ENCODE measurements at regions not wholly inside any gene's neighbourhood (a gene's known extent, or its start where the extent isn't known, plus 50 kb on each side); places are given as distances from the start of the nearest gene placed in this dataset.

GRCh38 chr7:54847921-54848320 is 88.9 kb upstream of the SEC61G start:
- H3K36me3 ChIP-seq (ENCODE audit: insufficient read depth, low read length), result no peaks in the 10 kb centered on the region

GRCh38 chr7:54856856-54857255 is 97.8 kb upstream of the SEC61G start:
- H3K36me3 ChIP-seq (ENCODE audit: insufficient read depth, low read length), result no peaks in the 10 kb centered on the region
- no peaks in the 10 kb centered on the region for H3F3A ChIP-seq (ENCODE audit: insufficient read depth, low read length)
- H3K27me3 ChIP-seq (ENCODE audit: insufficient read depth, low read length), result peaks cover 6% of the 10 kb centered on the region
- no peaks in the 10 kb centered on the region for H3K9me3 ChIP-seq (ENCODE audit: low read length)
- H3K79me2 ChIP-seq (ENCODE audit: insufficient read depth, low read length), result no peaks in the 10 kb centered on the region
- no peak overlapping the region for H3K4me2 ChIP-seq (ENCODE audit: low read length)
- no peak overlapping the region for H3K27ac ChIP-seq (ENCODE audit: low read depth, low read length, poor library complexity, severe bottlenecking)
- H3K9me2 ChIP-seq (ENCODE audit: low read depth, low read length), result no peaks in the 10 kb centered on the region; the same call in 1 of the 2 replicates
- TF ChIP-seq CTCF (IDR thresholded peaks at IDR 0.05; ENCODE audit: low read length), result no peak
- no peak for TF ChIP-seq EZH2 (IDR thresholded peaks at IDR 0.05; ENCODE audit: borderline replicate concordance, low read length)
- no peaks in the 10 kb centered on the region for H4K20me1 ChIP-seq (ENCODE audit: insufficient read depth, low read length)
- H2AFZ ChIP-seq (ENCODE audit: low read length), result no peak overlapping the region
- H3K4me1 ChIP-seq (ENCODE audit: insufficient read depth, low read length, severe bottlenecking), result no peaks in the 10 kb centered on the region
- H3K4me3 ChIP-seq (ENCODE audit: low read depth, low read length, poor library complexity, severe bottlenecking), result no peak overlapping the region
- no peak overlapping the region for H3K9ac ChIP-seq (ENCODE audit: low read length)

More at GRCh38 chr7:54847921-54848320, 88.9 kb upstream of the SEC61G start:
- Histone ChIP-seq H3K27me3 (ENCODE audit: insufficient read depth, low read length) (no peaks in the 10 kb centered on the region), H3K27ac (ENCODE audit: low read depth, low read length, poor library complexity, severe bottlenecking) (no peak overlapping the region), H4K20me1 (ENCODE audit: insufficient read depth, low read length) (no peaks in the 10 kb centered on the region), H3K4me1 (ENCODE audit: insufficient read depth, low read length, severe bottlenecking) (no peaks in the 10 kb centered on the region), H3K9me3 (ENCODE audit: low read length) (no peaks in the 10 kb centered on the region), H2AFZ (ENCODE audit: low read length) (no peak overlapping the region), H3F3A (ENCODE audit: insufficient read depth, low read length) (no peaks in the 10 kb centered on the region), H3K79me2 (ENCODE audit: insufficient read depth, low read length) (no peaks in the 10 kb centered on the region), H3K4me3 (ENCODE audit: low read depth, low read length, poor library complexity, severe bottlenecking) (no peak overlapping the region), H3K4me2 (ENCODE audit: low read length) (no peak overlapping the region), H3K9me2 (ENCODE audit: low read depth, low read length) (no peaks in the 10 kb centered on the region), H3K9ac (ENCODE audit: low read length) (no peak overlapping the region)
- no peak for TF ChIP-seq EZH2 (IDR thresholded peaks at IDR 0.05; ENCODE audit: borderline replicate concordance, low read length)
- no peak for TF ChIP-seq CTCF (IDR thresholded peaks at IDR 0.05; ENCODE audit: low read length)

- TF ChIP-seq CTCF (IDR thresholded peaks at IDR 0.05; ENCODE audit: low read length), result no peak
- no peaks in the 10 kb centered on the region for H3K36me3 ChIP-seq (ENCODE audit: insufficient read depth, low read length)
These were observed 98.3 kb upstream of the SEC61G start for GRCh38 chr7:54857294-54857693.

More at GRCh38 chr7:54857294-54857693, 98.3 kb upstream of the SEC61G start:
- H3K27ac ChIP-seq (ENCODE audit: low read depth, low read length, poor library complexity, severe bottlenecking), result no peak overlapping the region
- no peaks in the 10 kb centered on the region for H3K79me2 ChIP-seq (ENCODE audit: insufficient read depth, low read length)
- H3K9me3 ChIP-seq (ENCODE audit: low read length), result no peaks in the 10 kb centered on the region
- H3K9me2 ChIP-seq (ENCODE audit: low read depth, low read length), result no peaks in the 10 kb centered on the region; the same call in 1 of the 2 replicates
- no peak overlapping the region for H2AFZ ChIP-seq (ENCODE audit: low read length)
- H3F3A ChIP-seq (ENCODE audit: insufficient read depth, low read length), result no peaks in the 10 kb centered on the region
- H3K9ac ChIP-seq (ENCODE audit: low read length), result no peak overlapping the region
- H3K27me3 ChIP-seq (ENCODE audit: insufficient read depth, low read length), result peaks cover 6% of the 10 kb centered on the region
- H3K4me2 ChIP-seq (ENCODE audit: low read length), result no peak overlapping the region
- no peak overlapping the region for H3K4me3 ChIP-seq (ENCODE audit: low read depth, low read length, poor library complexity, severe bottlenecking)
- no peaks in the 10 kb centered on the region for H3K4me1 ChIP-seq (ENCODE audit: insufficient read depth, low read length, severe bottlenecking)
- no peaks in the 10 kb centered on the region for H4K20me1 ChIP-seq (ENCODE audit: insufficient read depth, low read length)

All from OCI-LY1 (cell line).